B cell (primary cell): ENCODE measurements at regions not wholly inside any gene's neighbourhood (a gene's known extent, or its start where the extent isn't known, plus 50 kb on each side); places are given as distances from the start of the nearest gene placed in this dataset.

Experiments used
- ATAC-seq: fragments of 200-7000 bp; cut with Tn5 transposase; one replicate; pipeline ENCODE4 v1.10.0; 2021; ENCODE audit warnings: low read depth, mild to moderate bottlenecking, moderate number of reproducible peaks, moderate library complexity
- CTCF ChIA-PET: fragments of 350-600 bp; sonication (Branson Sonifier 250); formaldehyde crosslinking; loops from one replicate; lab custom pipeline; 2021; ENCODE audit warnings: antibody characterized with exemption, inconsistent platforms; lab: Charles Lee
- POLR2A ChIA-PET: fragments of 350-600 bp; sonication (Branson Sonifier 250); formaldehyde crosslinking; loops from one replicate; lab custom pipeline; 2021; ENCODE audit warnings: antibody characterized with exemption; lab: Charles Lee
- DNase-seq: peaks from one replicate; pipeline ENCODE4 v3.0.0; 2013
- H2AFZ ChIP-seq: 2 replicates; pipeline ENCODE4 v1.6.1; 2012; ENCODE audit warnings: mild to moderate bottlenecking, low read depth, low read length; ENCODE audit not compliant: insufficient read depth, poor library complexity, severe bottlenecking
- H3K27ac ChIP-seq, 2 donors: 1 replicate in 1 of 2; 2 replicates in 1 of 2; pipeline ENCODE4 v1.5.1; 2012 to 2013; ENCODE audit warnings: low read length in 2 of 2, mild to moderate bottlenecking in 2 of 2, moderate library complexity in 1 of 2
- H3K27me3 ChIP-seq, 4 experiments: fragments of 200-600 bp in 1 of 4; sonication (generic) in 1 of 4; replicated peaks in 1 of 4; 1 replicate in 2 of 4; 2 replicates in 2 of 4; pipeline versions ENCODE4 v1.6.1 to v1.7.0; 2013 to 2016; ENCODE audit warnings: low read length in 3 of 4, mild to moderate bottlenecking in 2 of 4, mixed read lengths in 1 of 4, moderate library complexity in 1 of 4; ENCODE audit not compliant: insufficient read depth in 4 of 4, control insufficient read depth in 3 of 4; ENCODE audit errors: control extremely low read depth in 1 of 4
- H3K36me3 ChIP-seq, 2 experiments: replicated peaks in 1 of 2; 1 replicate in 1 of 2; 2 replicates in 1 of 2; pipeline versions ENCODE4 v1.6.1 to v1.7.1; 2013; ENCODE audit warnings: low read length in 1 of 2; ENCODE audit not compliant: insufficient read depth in 2 of 2, control insufficient read depth in 1 of 2; ENCODE audit errors: control extremely low read depth in 1 of 2, extremely low read depth in 1 of 2
- H3K4me1 ChIP-seq, 2 donors: fragments of 200-600 bp in 1 of 2; sonication (generic) in 1 of 2; 1 replicate in 1 of 2; 2 replicates in 1 of 2; pipeline versions ENCODE4 v1.5.1 to v1.6.1; 2013 to 2017; ENCODE audit warnings: low read length in 2 of 2; ENCODE audit not compliant: control insufficient read depth in 2 of 2, insufficient read depth in 2 of 2
- H3K4me2 ChIP-seq: replicated peaks from 2 replicates; pipeline ENCODE3; 2012; ENCODE audit warnings: mild to moderate bottlenecking, low read depth, low read length; ENCODE audit not compliant: poor library complexity, severe bottlenecking
- H3K4me3 ChIP-seq, 5 experiments: fragments of 200-600 bp in 1 of 5; sonication (generic) in 1 of 5; 1 replicate in 3 of 5; 2 replicates in 2 of 5; pipeline versions ENCODE4 v1.5.1 to v1.7.0; 2011 to 2016; ENCODE audit warnings: low read length in 4 of 5, mild to moderate bottlenecking in 4 of 5, low read depth in 2 of 5, control low read depth in 1 of 5, moderate library complexity in 1 of 5; ENCODE audit not compliant: insufficient read depth in 1 of 5; ENCODE audit errors: control extremely low read depth in 1 of 5, extremely low read depth in 1 of 5
- H3K79me2 ChIP-seq: fragments of 200-600 bp; sonication (generic); one replicate; pipeline ENCODE4 v1.6.0; 2016; ENCODE audit warnings: low read length; ENCODE audit not compliant: control insufficient read depth, insufficient read depth
- H3K9ac ChIP-seq: fragments of 200-600 bp; sonication (generic); 2 replicates; pipeline ENCODE4 v1.6.1; 2017; ENCODE audit warnings: mild to moderate bottlenecking, low read length, moderate library complexity
- H3K9me3 ChIP-seq, 3 donors: one replicate each; pipeline versions ENCODE4 v1.6.1 to v1.7.1; 2013; ENCODE audit warnings: low read length in 2 of 3; ENCODE audit not compliant: control insufficient read depth in 2 of 3, insufficient read depth in 1 of 3; ENCODE audit errors: control extremely low read depth in 1 of 3
- H4K20me1 ChIP-seq: 2 replicates; pipeline ENCODE4 v1.6.0; 2012; ENCODE audit warnings: mild to moderate bottlenecking, low read length; ENCODE audit not compliant: insufficient read depth, control insufficient read depth, poor library complexity, severe bottlenecking
- H3K27ac Mint-ChIP-seq: one replicate; pipeline ENCODE4 v1.8.0; 2021; ENCODE audit warnings: mixed read lengths
- H3K27me3 Mint-ChIP-seq: one replicate; pipeline ENCODE4 v1.8.0; 2021; ENCODE audit warnings: mixed read lengths
- H3K4me1 Mint-ChIP-seq: one replicate; pipeline ENCODE4 v1.8.0; 2021; ENCODE audit warnings: mixed read lengths
- H3K4me3 Mint-ChIP-seq: one replicate; pipeline ENCODE4 v1.8.0; 2021; ENCODE audit warnings: mixed read lengths
- H3K9me3 Mint-ChIP-seq: one replicate; pipeline ENCODE4 v1.8.0; 2022; ENCODE audit warnings: mixed read lengths; ENCODE audit not compliant: insufficient read depth
- CTCF ChIP-seq: fragments of 200-600 bp; IDR thresholded peaks from one replicate; pipeline ENCODE4 v1.8.0; 2022; ENCODE audit warnings: antibody characterized with exemption, mild to moderate bottlenecking
- EZH2 ChIP-seq: IDR thresholded peaks from 2 replicates; pipeline ENCODE4 v1.6.1; 2012; ENCODE audit warnings: borderline replicate concordance, low read depth, mild to moderate bottlenecking, moderate library complexity, low read length; ENCODE audit not compliant: insufficient read depth, poor library complexity, severe bottlenecking
- WGBS: methylation state at CpG from one replicate; pipeline ENCODE4 v1.1.5; 2013; ENCODE audit warnings: missing lambda C conversion rate; ENCODE audit not compliant: insufficient coverage; 5-methylcytosine and 5-hydroxymethylcytosine counted together
- intact Hi-C: fragments of 100-400 bp; cut with micrococcal nuclease; formaldehyde crosslinking; loops from one replicate; pipeline ENCODE4 v1.10.0; 2022

DNA sequence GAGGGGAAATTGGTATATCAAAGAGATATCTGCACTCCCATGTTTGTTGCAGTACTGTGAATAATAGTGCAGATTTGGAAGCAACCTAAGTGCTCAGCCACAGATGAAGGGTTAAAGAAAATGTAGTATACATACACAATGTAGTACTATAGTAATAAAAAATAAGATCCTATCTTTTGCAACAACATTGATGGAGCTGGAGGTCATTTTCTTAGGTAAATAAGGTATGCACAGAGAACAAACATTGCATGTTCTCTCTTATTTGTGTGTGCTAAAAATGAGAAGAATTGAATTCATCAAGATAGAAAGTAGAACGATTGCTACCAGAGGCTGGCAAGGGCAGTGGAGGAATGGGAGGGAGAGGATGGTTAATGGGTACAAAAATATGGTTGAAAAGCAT lies 117.9 kb upstream of the TRAM1L1 start:
- H4K20me1 ChIP-seq = no peaks in the 10 kb centered on the region

GRCh38 chr4:117210551-117210950 lies 125.2 kb upstream of the TRAM1L1 start:
- no peak overlapping the region for H3K27ac Mint-ChIP-seq
- DNase-seq (no peak), ATAC-seq (no peak)
- Histone ChIP-seq H3K27me3 (no peaks in the 10 kb centered on the region), H3K9ac (no peak overlapping the region), H3K4me1 (no peaks in the 10 kb centered on the region), H2AFZ (no peak overlapping the region), H3K79me2 (no peaks in the 10 kb centered on the region), H3K4me2 (no peak overlapping the region), H3K9me3 (no peaks in the 10 kb centered on the region), H3K36me3 (no peaks in the 10 kb centered on the region), H4K20me1 (no peaks in the 10 kb centered on the region), H3K27ac (no peak overlapping the region), H3K4me3 (no peak overlapping the region)
- no peaks in the 10 kb centered on the region for H3K9me3 Mint-ChIP-seq
- no peaks in the 10 kb centered on the region for H3K27me3 Mint-ChIP-seq
- CTCF ChIA-PET = no interaction called here
- TF ChIP-seq EZH2 (no peak), CTCF (no peak)
- H3K4me3 Mint-ChIP-seq = no peak overlapping the region
- POLR2A ChIA-PET = no interaction called here
- no peaks in the 10 kb centered on the region for H3K4me1 Mint-ChIP-seq
- WGBS = no CpG with 5 or more reads among the region's 1 CpG
- intact Hi-C loops = no loop called here

More for the DNA sequence above, 117.9 kb upstream of the TRAM1L1 start:
- DNase-seq (no peak), ATAC-seq (no peak)
- Mint-ChIP-seq H3K27ac (no peak overlapping the region), H3K9me3 (no peaks in the 10 kb centered on the region), H3K4me3 (no peak overlapping the region), H3K27me3 (no peaks in the 10 kb centered on the region), H3K4me1 (no peaks in the 10 kb centered on the region)
- no peaks in the 10 kb centered on the region for H3K79me2 ChIP-seq
- H3K9ac ChIP-seq = no peak overlapping the region
- WGBS = no CpG with 5 or more reads among the region's 1 CpG
- H3K36me3 ChIP-seq = no peaks in the 10 kb centered on the region
- no peak overlapping the region for H3K4me3 ChIP-seq
- H3K27me3 ChIP-seq = no peaks in the 10 kb centered on the region
- H3K27ac ChIP-seq = no peak overlapping the region
- CTCF ChIA-PET = no interaction called here
- H3K4me2 ChIP-seq = no peak overlapping the region
- POLR2A ChIA-PET = no interaction called here
- no peaks in the 10 kb centered on the region for H3K4me1 ChIP-seq
- H3K9me3 ChIP-seq = no peaks in the 10 kb centered on the region
- H2AFZ ChIP-seq = no peak overlapping the region
- intact Hi-C loops = no loop called here
- TF ChIP-seq EZH2 (no peak), CTCF (no peak)
